ENCODE measurements at regions not wholly inside any gene's neighbourhood (a gene's known extent, or its start where the extent isn't known, plus 50 kb on each side); places are given as distances from the start of the nearest gene placed in this dataset.

GRCh38 chr10:2543142-2543886 is 524.0 kb upstream of the PFKP start:
- Mint-ChIP-seq H3K9me3 (no peaks in the 10 kb centered on the region), H3K36me3 (0 out of 2 replicates have a peak, but pooled peaks cover 2% of the 10 kb centered on the region), H3K4me1 (peaks cover 48% of the 10 kb centered on the region), H3K27ac (no peak overlapping the region), H3K27me3 (ENCODE audit: low read depth) (0 out of 2 replicates have a peak, but pooled peaks cover 3% of the 10 kb centered on the region), H3K4me3 (no peak overlapping the region)
- ChIA-PET CTCF (no interaction called here), POLR2A (no interaction called here)
- TF ChIP-seq PRRX2 (CRISPR knock-in tag; IDR thresholded peaks at IDR 0.05): no peak
- DNase-seq (ENCODE audit: low spot score) (no peak), ATAC-seq (no peak)

DNA sequence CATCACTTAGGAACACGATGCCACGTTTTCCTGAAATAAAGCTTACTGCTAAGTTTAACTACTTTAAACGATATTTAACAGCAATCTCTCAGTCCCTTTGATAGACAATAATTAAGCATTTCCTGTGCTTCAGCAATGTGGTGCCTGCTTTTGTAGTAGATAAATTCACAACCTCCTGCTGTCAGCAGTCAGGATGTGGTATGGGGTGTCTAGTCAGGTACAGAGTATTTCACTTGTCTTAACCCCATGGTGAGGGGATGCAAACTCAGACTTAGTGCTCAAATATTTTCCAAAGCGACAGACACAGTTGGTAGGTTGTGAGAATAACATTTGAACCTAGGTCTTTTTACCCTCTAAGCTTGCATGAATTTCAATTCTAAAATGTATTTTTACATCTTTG is 526.2 kb upstream of the PFKP start:
- DNase-seq (ENCODE audit: low spot score) (no peak), ATAC-seq (peak; percentile 39; the same call in 1 of the 2 replicates)
- Mint-ChIP-seq H3K4me1 (peaks cover 57% of the 10 kb centered on the region), H3K4me3 (no peak overlapping the region), H3K27ac (no peak overlapping the region), H3K9me3 (peaks cover 9% of the 10 kb centered on the region), H3K36me3 (peaks cover 6% of the 10 kb centered on the region), H3K27me3 (ENCODE audit: low read depth) (peaks cover 15% of the 10 kb centered on the region)
- CTCF ChIA-PET: no interaction called here
- TF ChIP-seq SP1 (CRISPR knock-in tag; conservative IDR thresholded peaks at IDR 0.05): no peak
- TF ChIP-seq IRF2 (CRISPR knock-in tag; IDR thresholded peaks at IDR 0.05; ENCODE audit: borderline replicate concordance, low read depth): no peak
- TF ChIP-seq ZNF263 (CRISPR knock-in tag; IDR thresholded peaks at IDR 0.05; ENCODE audit: low read depth): no peak
- TF ChIP-seq TEAD4 (CRISPR knock-in tag; IDR thresholded peaks at IDR 0.05): no peak
- no peak for TF ChIP-seq ESRRA (CRISPR knock-in tag; IDR thresholded peaks at IDR 0.05; ENCODE audit: borderline replicate concordance)
- TF ChIP-seq CBFB (CRISPR knock-in tag; IDR thresholded peaks at IDR 0.05; ENCODE audit: low read depth): no peak
- no peak for TF ChIP-seq JAZF1 (CRISPR knock-in tag; IDR thresholded peaks at IDR 0.05)
- no peak for TF ChIP-seq STAT6 (CRISPR knock-in tag; conservative IDR thresholded peaks at IDR 0.05; ENCODE audit: low read depth)
- TF ChIP-seq, protein P1, sequence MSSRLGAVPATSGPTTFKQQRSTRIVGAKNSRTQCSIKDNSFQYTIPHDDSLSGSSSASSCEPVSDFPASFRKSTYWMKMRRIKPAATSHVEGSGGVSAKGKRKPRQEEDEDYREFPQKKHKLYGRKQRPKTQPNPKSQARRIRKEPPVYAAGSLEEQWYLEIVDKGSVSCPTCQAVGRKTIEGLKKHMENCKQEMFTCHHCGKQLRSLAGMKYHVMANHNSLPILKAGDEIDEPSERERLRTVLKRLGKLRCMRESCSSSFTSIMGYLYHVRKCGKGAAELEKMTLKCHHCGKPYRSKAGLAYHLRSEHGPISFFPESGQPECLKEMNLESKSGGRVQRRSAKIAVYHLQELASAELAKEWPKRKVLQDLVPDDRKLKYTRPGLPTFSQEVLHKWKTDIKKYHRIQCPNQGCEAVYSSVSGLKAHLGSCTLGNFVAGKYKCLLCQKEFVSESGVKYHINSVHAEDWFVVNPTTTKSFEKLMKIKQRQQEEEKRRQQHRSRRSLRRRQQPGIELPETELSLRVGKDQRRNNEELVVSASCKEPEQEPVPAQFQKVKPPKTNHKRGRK (CRISPR knock-in tag; IDR thresholded peaks at IDR 0.05; ENCODE audit: borderline replicate concordance): no peak
- no peak for TF ChIP-seq MXD4 (CRISPR knock-in tag; IDR thresholded peaks at IDR 0.05; ENCODE audit: borderline replicate concordance)
- TF ChIP-seq ATF6 (CRISPR knock-in tag; IDR thresholded peaks at IDR 0.05): no peak
- TF ChIP-seq MYBL2 (CRISPR knock-in tag; IDR thresholded peaks at IDR 0.05): no peak
- no peak for TF ChIP-seq HMGXB4 (CRISPR knock-in tag; IDR thresholded peaks at IDR 0.05)
- TF ChIP-seq ZBTB43 (CRISPR knock-in tag; IDR thresholded peaks at IDR 0.05): no peak
- no peak for TF ChIP-seq ZNF416 (CRISPR knock-in tag; IDR thresholded peaks at IDR 0.05)
- no peak for TF ChIP-seq IRF1 (CRISPR knock-in tag; IDR thresholded peaks at IDR 0.05)
- no peak for TF ChIP-seq AR (CRISPR knock-in tag; IDR thresholded peaks at IDR 0.05)
- no peak for TF ChIP-seq ZNF671 (CRISPR knock-in tag; IDR thresholded peaks at IDR 0.05)
- no peak for TF ChIP-seq ZNF232 (CRISPR knock-in tag; IDR thresholded peaks at IDR 0.05)
- POLR2A ChIA-PET: no interaction called here
